Mammary epithelial cell (primary cell): ENCODE measurements at regions not wholly inside any gene's neighbourhood (a gene's known extent, or its start where the extent isn't known, plus 50 kb on each side); places are given as distances from the start of the nearest gene placed in this dataset.

ENCODE experiments used
- EZH2 ChIP-seq: IDR thresholded peaks from 2 replicates; pipeline ENCODE4 v1.6.1; 2012; ENCODE audit warnings: low read length, inconsistent platforms, borderline replicate concordance
- TF ChIP-seq, protein P1 (sequence below), 2 donors: IDR thresholded peaks in 1 of 2; conservative IDR thresholded peaks in 1 of 2; 2 replicates each; pipeline ENCODE4 v1.5.1; 2011 to 2012; ENCODE audit warnings: inconsistent platforms in 2 of 2, low read length in 2 of 2, mild to moderate bottlenecking in 2 of 2, control low read depth in 1 of 2, low read depth in 1 of 2; ENCODE audit not compliant: insufficient read depth in 1 of 2; ENCODE audit errors: extremely low read depth in 1 of 2

- TF ChIP-seq, protein P1, sequence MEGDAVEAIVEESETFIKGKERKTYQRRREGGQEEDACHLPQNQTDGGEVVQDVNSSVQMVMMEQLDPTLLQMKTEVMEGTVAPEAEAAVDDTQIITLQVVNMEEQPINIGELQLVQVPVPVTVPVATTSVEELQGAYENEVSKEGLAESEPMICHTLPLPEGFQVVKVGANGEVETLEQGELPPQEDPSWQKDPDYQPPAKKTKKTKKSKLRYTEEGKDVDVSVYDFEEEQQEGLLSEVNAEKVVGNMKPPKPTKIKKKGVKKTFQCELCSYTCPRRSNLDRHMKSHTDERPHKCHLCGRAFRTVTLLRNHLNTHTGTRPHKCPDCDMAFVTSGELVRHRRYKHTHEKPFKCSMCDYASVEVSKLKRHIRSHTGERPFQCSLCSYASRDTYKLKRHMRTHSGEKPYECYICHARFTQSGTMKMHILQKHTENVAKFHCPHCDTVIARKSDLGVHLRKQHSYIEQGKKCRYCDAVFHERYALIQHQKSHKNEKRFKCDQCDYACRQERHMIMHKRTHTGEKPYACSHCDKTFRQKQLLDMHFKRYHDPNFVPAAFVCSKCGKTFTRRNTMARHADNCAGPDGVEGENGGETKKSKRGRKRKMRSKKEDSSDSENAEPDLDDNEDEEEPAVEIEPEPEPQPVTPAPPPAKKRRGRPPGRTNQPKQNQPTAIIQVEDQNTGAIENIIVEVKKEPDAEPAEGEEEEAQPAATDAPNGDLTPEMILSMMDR (conservative IDR thresholded peaks at IDR 0.05 in 1 of 2, IDR thresholded peaks at IDR 0.05 in 1 of 2; ENCODE audit: extremely low read depth in 1 of 2, insufficient read depth in 1 of 2, low read depth in 1 of 2, low read length in 2 of 2) = no peak
- no peak for TF ChIP-seq EZH2
Observed at GRCh38 chr5:54639621-54640020, 122.1 kb downstream of the SNX18 start.
